Neuronal stem cell (in vitro differentiated cells): ENCODE measurements at regions not wholly inside any gene's neighbourhood (a gene's known extent, or its start where the extent isn't known, plus 50 kb on each side); places are given as distances from the start of the nearest gene placed in this dataset.

ENCODE experiments used
- DNase-seq: peaks from one replicate; pipeline ENCODE4 v3.0.0-alpha.2; 2013; ENCODE audit warnings: low spot score
- H2AFZ ChIP-seq: one replicate; pipeline ENCODE4 v1.6.1; 2013; ENCODE audit warnings: mild to moderate bottlenecking, low read length, inconsistent platforms
- H2AK5ac ChIP-seq: 2 replicates; pipeline ENCODE4 v1.6.1; 2013; ENCODE audit warnings: low read depth, mild to moderate bottlenecking, inconsistent platforms, low read length, moderate library complexity, mixed read lengths
- H2BK120ac ChIP-seq: 2 replicates; pipeline ENCODE4 v1.6.1; 2013; ENCODE audit warnings: low read depth, mild to moderate bottlenecking, inconsistent platforms, low read length, moderate library complexity, mixed read lengths
- H2BK12ac ChIP-seq: one replicate; pipeline ENCODE4 v1.6.1; 2013; ENCODE audit warnings: low read length, inconsistent platforms
- H2BK15ac ChIP-seq: 2 replicates; pipeline ENCODE4 v1.6.1; 2013; ENCODE audit warnings: mild to moderate bottlenecking, low read length, inconsistent platforms, mixed read lengths
- H2BK5ac ChIP-seq: one replicate; pipeline ENCODE4 v1.6.1; 2013; ENCODE audit warnings: inconsistent platforms, mild to moderate bottlenecking, low read length, moderate library complexity
- H3K14ac ChIP-seq: one replicate; pipeline ENCODE4 v1.6.1; 2013; ENCODE audit warnings: low read length, inconsistent platforms
- H3K18ac ChIP-seq: 2 replicates; pipeline ENCODE4 v1.6.1; 2013; ENCODE audit warnings: low read length, inconsistent platforms
- H3K23ac ChIP-seq: 2 replicates; pipeline ENCODE4 v1.6.1; 2013; ENCODE audit warnings: low read depth, mild to moderate bottlenecking, mixed read lengths, low read length, inconsistent platforms; ENCODE audit not compliant: poor library complexity
- H3K27ac ChIP-seq: replicated peaks from 3 replicates; pipeline ENCODE4 v1.5.1; 2013; ENCODE audit warnings: low read length, inconsistent platforms
- H3K27me3 ChIP-seq, 3 experiments: 2 replicates each; pipeline ENCODE4 v1.6.1; 2013; ENCODE audit warnings: low read length in 3 of 3, mild to moderate bottlenecking in 2 of 3, inconsistent platforms in 1 of 3, low read depth in 1 of 3, mixed read lengths in 1 of 3, moderate library complexity in 1 of 3; ENCODE audit not compliant: control insufficient read depth in 3 of 3, insufficient read depth in 3 of 3
- H3K36me3 ChIP-seq, 2 donors: replicated peaks in 1 of 2; 2 replicates each; pipeline ENCODE4 v1.6.1; 2013; ENCODE audit warnings: low read length in 2 of 2; ENCODE audit not compliant: control insufficient read depth in 2 of 2, insufficient read depth in 2 of 2
- H3K4ac ChIP-seq: 2 replicates; pipeline ENCODE4 v1.6.1; 2013; ENCODE audit warnings: inconsistent platforms, mild to moderate bottlenecking, low read length, moderate library complexity
- H3K4me1 ChIP-seq, 2 donors: 1 replicate in 1 of 2; 2 replicates in 1 of 2; pipeline ENCODE4 v1.6.1; 2013; ENCODE audit warnings: low read length in 2 of 2, low read depth in 1 of 2; ENCODE audit not compliant: control insufficient read depth in 2 of 2, insufficient read depth in 1 of 2
- H3K4me2 ChIP-seq: one replicate; pipeline ENCODE4 v1.6.1; 2013; ENCODE audit warnings: mild to moderate bottlenecking, low read length, inconsistent platforms; ENCODE audit not compliant: insufficient read depth, poor library complexity, severe bottlenecking
- H3K4me3 ChIP-seq, 2 donors: 2 replicates each; pipeline ENCODE4 v1.5.1; 2013; ENCODE audit warnings: low read length in 2 of 2, mild to moderate bottlenecking in 2 of 2, inconsistent platforms in 1 of 2, moderate library complexity in 1 of 2
- H3K79me1 ChIP-seq: one replicate; pipeline ENCODE4 v1.6.1; 2013; ENCODE audit warnings: low read depth, mild to moderate bottlenecking, inconsistent platforms, low read length, moderate library complexity
- H3K9ac ChIP-seq: one replicate; pipeline ENCODE4 v1.6.1; 2013; ENCODE audit warnings: mild to moderate bottlenecking, low read depth, low read length, inconsistent platforms; ENCODE audit not compliant: poor library complexity
- H3K9me3 ChIP-seq, 2 donors: replicated peaks in 1 of 2; 2 replicates each; pipeline versions ENCODE3 to v1.6.1; 2013; ENCODE audit warnings: low read length in 2 of 2, mild to moderate bottlenecking in 2 of 2, inconsistent platforms in 1 of 2, low read depth in 1 of 2, mixed read lengths in 1 of 2, moderate library complexity in 1 of 2; ENCODE audit not compliant: control insufficient read depth in 2 of 2, insufficient read depth in 1 of 2
- H4K8ac ChIP-seq: one replicate; pipeline ENCODE4 v1.6.1; 2013; ENCODE audit warnings: low read depth, mild to moderate bottlenecking, inconsistent platforms, low read length, moderate library complexity
- H4K91ac ChIP-seq: one replicate; pipeline ENCODE4 v1.6.1; 2013; ENCODE audit warnings: low read length, low read depth, mild to moderate bottlenecking, inconsistent platforms; ENCODE audit not compliant: poor library complexity
- WGBS, 2 donors: extraction: QIAGEN DNeasy Blood & Tissue Kit; methylation state at CpG; one replicate each; pipeline ENCODE4 v1.1.7; 2013; ENCODE audit warnings: missing lambda C conversion rate in 2 of 2, mixed read lengths in 1 of 2; ENCODE audit not compliant: insufficient read length in 2 of 2, insufficient replicate concordance in 1 of 2; ENCODE audit errors: extremely low coverage in 2 of 2; 5-methylcytosine and 5-hydroxymethylcytosine counted together

GRCh38 chr5:121741156-121741555 is 110.5 kb upstream of the FTMT start:
- peaks cover 2% of the 10 kb centered on the region for H3K79me1 ChIP-seq
- H3K14ac ChIP-seq: no peak overlapping the region
- no peak overlapping the region for H2AK5ac ChIP-seq
- H2BK120ac ChIP-seq: no peak overlapping the region
- no peak for DNase-seq
- no peak overlapping the region for H3K18ac ChIP-seq
- no peaks in the 10 kb centered on the region for H3K36me3 ChIP-seq
- H2BK12ac ChIP-seq: no peak overlapping the region
- H3K27ac ChIP-seq: no peak overlapping the region
- no peak overlapping the region for H3K4me3 ChIP-seq
- no peaks in the 10 kb centered on the region for H3K9me3 ChIP-seq
- H4K8ac ChIP-seq: no peak overlapping the region
- no peak overlapping the region for H3K9ac ChIP-seq
- no peak overlapping the region for H2BK15ac ChIP-seq
- no peak overlapping the region for H3K23ac ChIP-seq
- no peaks in the 10 kb centered on the region for H3K27me3 ChIP-seq
- no peak overlapping the region for H2AFZ ChIP-seq
- H2BK5ac ChIP-seq: no peak overlapping the region
- H3K4me1 ChIP-seq: no peaks in the 10 kb centered on the region
- no CpG with 5 or more reads among the region's 3 CpGs for WGBS, 2 donors
- H3K4me2 ChIP-seq: no peak overlapping the region
- no peak overlapping the region for H3K4ac ChIP-seq
- no peak overlapping the region for H4K91ac ChIP-seq

DNA sequence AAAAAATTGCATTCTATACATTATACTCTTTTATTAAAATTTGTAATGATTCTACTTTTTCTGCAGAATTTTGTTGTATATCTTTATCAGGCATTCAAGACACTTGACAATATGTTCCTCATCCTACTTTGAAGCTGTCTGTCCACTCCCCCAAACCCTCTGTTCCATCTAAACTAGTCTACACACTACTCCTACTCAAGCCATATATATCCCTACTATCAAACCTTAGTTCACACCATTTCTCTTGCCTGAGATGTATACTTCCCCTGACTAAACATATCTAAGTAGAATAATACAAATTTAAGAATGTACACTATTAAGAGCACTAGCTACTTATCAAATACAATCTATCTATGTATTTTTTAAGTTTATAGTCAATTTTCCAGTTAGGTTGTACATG is 107.1 kb upstream of the FTMT start:
- no peak overlapping the region for H3K4me2 ChIP-seq
- no peak overlapping the region for H3K23ac ChIP-seq
- H3K18ac ChIP-seq: no peak overlapping the region
- H3K9ac ChIP-seq: no peak overlapping the region
- H4K91ac ChIP-seq: no peak overlapping the region
- H3K27me3 ChIP-seq: no peaks in the 10 kb centered on the region
- H3K14ac ChIP-seq: no peak overlapping the region
- H3K36me3 ChIP-seq: no peaks in the 10 kb centered on the region
- H3K79me1 ChIP-seq: no peaks in the 10 kb centered on the region
- no peaks in the 10 kb centered on the region for H3K9me3 ChIP-seq
- no peak overlapping the region for H2BK15ac ChIP-seq
- no peak overlapping the region for H2BK120ac ChIP-seq
- H2BK5ac ChIP-seq: no peak overlapping the region
- H3K4me3 ChIP-seq: no peak overlapping the region
- H3K27ac ChIP-seq: no peak overlapping the region
- no peak overlapping the region for H2AK5ac ChIP-seq
- DNase-seq: no peak
- no peak overlapping the region for H3K4ac ChIP-seq
- no peak overlapping the region for H2AFZ ChIP-seq
- H4K8ac ChIP-seq: no peak overlapping the region
- no peaks in the 10 kb centered on the region for H3K4me1 ChIP-seq
- H2BK12ac ChIP-seq: no peak overlapping the region

- no peak overlapping the region for H2BK5ac ChIP-seq
- H3K4me2 ChIP-seq: no peak overlapping the region
- H3K23ac ChIP-seq: no peak overlapping the region
- H3K14ac ChIP-seq: no peak overlapping the region
- no peak overlapping the region for H2AFZ ChIP-seq
- no peak overlapping the region for H3K9ac ChIP-seq
- H4K8ac ChIP-seq: no peak overlapping the region
- H4K91ac ChIP-seq: no peak overlapping the region
- WGBS, 2 donors: no CpG with 5 or more reads among the region's 1 CpG
- H3K36me3 ChIP-seq: no peaks in the 10 kb centered on the region
- no peak overlapping the region for H2BK12ac ChIP-seq
- no peak overlapping the region for H3K18ac ChIP-seq
- H3K79me1 ChIP-seq: no peaks in the 10 kb centered on the region
- no peak overlapping the region for H3K4ac ChIP-seq
- no peak overlapping the region for H2BK15ac ChIP-seq
- H3K4me3 ChIP-seq: no peak overlapping the region
- no peaks in the 10 kb centered on the region for H3K4me1 ChIP-seq
- H2AK5ac ChIP-seq: no peak overlapping the region
- no peak for DNase-seq
- no peaks in the 10 kb centered on the region for H3K27me3 ChIP-seq
- no peak overlapping the region for H2BK120ac ChIP-seq
- no peak overlapping the region for H3K27ac ChIP-seq
- H3K9me3 ChIP-seq: no peaks in the 10 kb centered on the region
Measured at GRCh38 chr5:121745407-121745806, 106.3 kb upstream of the FTMT start.

- H3K9me3 ChIP-seq: no peaks in the 10 kb centered on the region
- H3K4ac ChIP-seq: no peak overlapping the region
- no peaks in the 10 kb centered on the region for H3K4me1 ChIP-seq
- H2BK5ac ChIP-seq: no peak overlapping the region
- no peak overlapping the region for H4K91ac ChIP-seq
- no peak overlapping the region for H3K23ac ChIP-seq
- H2BK15ac ChIP-seq: no peak overlapping the region
- no peak overlapping the region for H3K27ac ChIP-seq
- no peak overlapping the region for H3K4me2 ChIP-seq
- no peak overlapping the region for H2AFZ ChIP-seq
- no peak overlapping the region for H3K4me3 ChIP-seq
- no peak overlapping the region for H3K18ac ChIP-seq
- DNase-seq: no peak
- H3K14ac ChIP-seq: no peak overlapping the region
- H3K27me3 ChIP-seq: no peaks in the 10 kb centered on the region
- H2BK12ac ChIP-seq: no peak overlapping the region
- no peak overlapping the region for H2AK5ac ChIP-seq
- H3K79me1 ChIP-seq: no peaks in the 10 kb centered on the region
- no peak overlapping the region for H4K8ac ChIP-seq
- no peak overlapping the region for H2BK120ac ChIP-seq
- no peak overlapping the region for H3K9ac ChIP-seq
- H3K36me3 ChIP-seq: no peaks in the 10 kb centered on the region
Measured at GRCh38 chr5:121746763-121747162, 104.9 kb upstream of the FTMT start.
